HG02571 (cell line): ENCODE measurements at regions not wholly inside any gene's neighbourhood (a gene's known extent, or its start where the extent isn't known, plus 50 kb on each side); places are given as distances from the start of the nearest gene placed in this dataset.

Experiments used
- ATAC-seq: cut with Tn5 transposase; IDR thresholded peaks from one replicate; pipeline ENCODE4 v1.9.1; 2021; ENCODE audit warnings: mild to moderate bottlenecking, moderate library complexity; ENCODE audit not compliant: unreplicated experiment

DNA sequence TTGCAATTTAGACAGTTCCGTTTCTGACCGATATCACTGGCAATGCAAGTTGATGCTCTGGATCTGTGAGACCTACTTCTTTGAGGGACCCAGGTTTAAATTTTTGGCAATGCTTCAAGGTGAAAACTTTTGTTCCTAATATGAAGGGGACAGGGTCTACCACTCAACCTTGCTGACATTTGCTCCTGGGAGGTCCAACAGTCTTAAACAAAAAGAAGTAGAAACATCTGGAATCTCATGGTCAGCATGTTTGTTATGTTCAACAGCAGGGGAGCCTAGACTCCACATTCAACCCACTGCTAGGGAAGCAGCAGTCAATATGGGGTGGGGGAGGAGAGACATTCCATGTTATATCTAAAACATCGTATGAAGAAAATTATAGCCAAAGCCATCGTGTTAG lies 196.4 kb downstream of the SIM1 start:
- ATAC-seq = no peak

DNA sequence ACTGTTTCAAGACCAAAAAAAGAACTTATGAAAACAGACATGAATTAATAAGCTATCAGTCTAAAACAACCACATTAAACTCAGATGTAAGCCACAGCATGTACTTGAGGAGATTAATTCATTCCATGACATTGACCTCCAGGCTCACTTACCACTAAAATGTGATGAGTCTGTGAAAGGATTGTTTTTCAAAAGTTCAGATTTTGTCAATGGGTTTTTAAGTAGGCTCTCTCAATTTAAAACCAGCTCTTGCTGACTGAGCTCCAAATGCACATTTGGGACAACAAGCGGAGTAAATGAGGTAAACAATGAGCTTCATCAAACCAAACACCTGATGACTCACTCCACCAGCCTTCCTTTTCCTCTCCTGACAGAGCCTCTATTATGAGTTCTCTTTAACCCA lies 197.0 kb downstream of the SIM1 start:
- ATAC-seq = no peak

DNA sequence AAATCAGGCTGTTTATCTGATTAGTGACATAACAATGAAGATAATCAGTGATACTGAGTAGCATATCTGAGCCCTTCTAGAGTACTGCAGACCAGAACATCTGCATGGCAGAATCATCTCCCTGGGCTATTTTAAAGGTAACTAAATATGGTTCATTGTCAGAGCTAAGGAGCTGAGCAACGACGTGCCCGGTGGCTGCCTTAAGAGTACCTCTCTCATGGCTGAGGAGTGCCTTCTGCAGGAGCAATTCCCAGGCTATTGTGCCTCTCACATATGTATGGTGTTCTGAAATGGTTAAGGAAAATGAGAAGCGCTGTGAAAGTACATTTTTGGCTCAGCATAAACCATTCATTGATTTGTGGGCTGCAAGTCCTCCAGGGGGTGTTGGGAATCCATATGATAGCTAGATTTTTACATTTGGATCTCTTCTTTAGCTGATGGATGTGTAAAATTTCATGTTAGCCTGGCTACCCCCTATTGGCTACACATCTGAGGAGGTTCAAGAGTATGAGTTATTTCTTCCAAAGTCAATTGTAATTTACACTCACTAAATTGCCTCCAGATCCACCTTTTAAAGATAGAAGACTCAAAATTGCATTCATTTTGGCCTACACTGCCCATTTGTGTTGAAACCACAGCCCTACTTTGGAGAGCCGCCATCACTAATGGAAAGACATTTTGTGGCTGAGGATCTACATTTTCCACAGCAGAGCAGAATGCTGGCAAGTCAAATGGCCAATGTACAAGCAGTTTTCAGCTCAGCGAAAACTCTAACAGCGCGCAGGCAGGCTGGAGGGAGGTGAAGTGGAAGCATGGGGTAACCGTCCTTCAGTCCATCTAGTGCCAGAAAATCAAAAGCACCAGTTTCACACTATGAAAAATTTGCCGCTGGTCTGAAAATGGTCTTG lies 198.0 kb downstream of the SIM1 start:
- no peak for ATAC-seq

DNA sequence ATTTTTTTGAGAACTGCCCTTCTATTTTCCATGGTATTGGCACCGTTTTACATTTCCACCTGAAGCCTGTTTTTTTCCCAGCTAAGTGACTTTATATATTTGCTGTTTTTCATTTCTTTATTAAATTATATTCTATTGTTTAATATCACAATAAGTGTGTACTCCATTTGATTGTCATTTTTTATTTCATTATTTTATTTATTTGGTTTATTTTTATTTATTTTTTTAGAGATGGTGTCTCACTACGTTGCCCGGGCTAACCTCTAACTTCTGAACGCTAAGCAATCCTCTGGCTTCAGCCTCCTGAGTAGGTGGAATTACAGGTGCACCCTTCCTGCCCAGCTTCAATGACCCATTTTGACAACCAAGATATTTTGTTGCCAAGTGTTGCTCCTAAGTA lies 202.6 kb downstream of the SIM1 start:
- no peak for ATAC-seq

DNA sequence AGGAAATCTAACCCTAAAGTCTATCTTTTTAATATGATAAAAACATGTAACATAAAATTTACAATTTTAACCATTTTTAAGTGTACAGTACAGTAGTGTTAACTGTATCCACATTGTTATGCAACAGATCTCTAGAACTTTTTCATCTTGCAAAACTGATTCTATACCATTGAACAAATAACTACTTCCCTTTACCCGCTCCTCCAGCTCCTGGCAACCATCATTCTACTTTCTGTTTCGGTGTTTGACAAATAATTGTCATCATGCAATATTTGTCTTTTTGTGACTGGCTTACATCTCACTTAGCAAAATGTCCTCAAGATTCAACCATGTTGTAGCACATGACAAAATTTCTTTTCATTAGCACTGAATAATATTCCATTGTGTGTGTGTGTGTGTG lies 203.2 kb downstream of the SIM1 start:
- no peak for ATAC-seq

DNA sequence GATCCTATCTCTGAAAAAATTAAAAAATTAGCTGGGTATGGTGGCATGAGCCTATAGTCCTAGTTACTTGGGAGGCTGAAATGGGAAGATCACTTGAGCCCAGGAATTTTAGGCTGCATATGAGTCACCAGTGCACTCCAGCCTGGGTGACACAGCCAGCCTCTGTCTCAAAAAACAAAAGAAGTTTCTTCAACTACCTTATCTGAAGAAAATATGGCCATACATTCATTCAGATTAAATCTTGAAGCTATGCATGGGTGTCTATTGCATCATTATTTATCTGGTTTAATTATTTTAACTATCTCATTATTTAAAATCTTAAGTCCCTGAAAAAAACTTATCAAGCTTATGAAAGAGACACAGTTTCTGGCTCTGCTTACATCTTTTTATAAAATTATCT lies 204.1 kb downstream of the SIM1 start:
- no peak for ATAC-seq

GRCh38 chr6:100259865-100260264 lies 204.9 kb downstream of the SIM1 start:
- ATAC-seq = no peak

DNA sequence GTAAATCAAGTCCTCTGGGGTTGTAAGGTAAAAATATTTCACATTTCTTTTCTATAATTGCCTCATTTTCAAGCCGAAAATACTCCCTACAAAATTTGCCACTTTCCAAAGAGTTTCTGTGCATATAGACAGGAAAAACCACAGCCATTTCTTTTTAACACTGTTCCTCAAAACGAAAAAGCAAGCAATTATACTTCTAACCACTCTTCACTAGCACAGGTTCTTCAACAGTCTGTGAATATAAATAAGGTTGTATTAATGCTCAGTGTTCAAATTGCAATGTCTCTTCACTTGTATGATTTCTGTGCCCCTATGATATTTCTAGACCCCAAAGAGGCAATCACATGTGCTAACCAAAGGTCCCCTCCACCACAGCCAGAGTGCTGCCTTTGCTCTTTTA lies 206.0 kb downstream of the SIM1 start:
- no peak for ATAC-seq

DNA sequence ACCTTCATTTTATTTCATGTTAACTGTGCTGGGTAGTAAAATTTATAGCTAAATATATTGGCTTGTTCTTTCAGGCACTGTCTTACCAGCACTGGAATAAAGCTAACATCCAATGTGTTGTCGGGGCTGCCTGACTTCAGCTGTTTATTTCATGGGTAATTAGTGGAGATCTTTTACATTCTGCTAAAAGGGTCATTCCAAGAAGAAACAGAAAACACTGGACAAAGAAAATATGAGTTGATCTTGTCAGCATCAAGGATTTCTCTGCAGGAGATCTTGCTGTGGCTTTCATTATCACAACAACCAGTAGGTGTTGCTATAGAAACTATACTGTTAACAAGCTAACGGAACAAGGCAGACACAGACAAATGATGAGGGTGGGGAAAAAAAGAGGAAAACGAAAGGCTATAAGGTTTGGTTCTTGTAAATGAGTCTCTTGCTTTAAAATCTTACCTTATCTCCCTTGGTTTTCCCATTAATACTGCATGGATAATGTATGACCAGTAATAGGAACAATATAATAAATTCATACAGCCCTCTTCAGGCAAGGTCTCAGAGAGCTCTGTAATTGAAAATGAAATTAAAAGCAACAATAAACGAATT lies 206.8 kb downstream of the SIM1 start:
- peak; percentile 91 for ATAC-seq

GRCh38 chr6:100255701-100256100 lies 209.0 kb downstream of the SIM1 start:
- no peak for ATAC-seq

- no peak for ATAC-seq
Measured at GRCh38 chr6:100247123-100247522, 217.6 kb downstream of the SIM1 start.

DNA sequence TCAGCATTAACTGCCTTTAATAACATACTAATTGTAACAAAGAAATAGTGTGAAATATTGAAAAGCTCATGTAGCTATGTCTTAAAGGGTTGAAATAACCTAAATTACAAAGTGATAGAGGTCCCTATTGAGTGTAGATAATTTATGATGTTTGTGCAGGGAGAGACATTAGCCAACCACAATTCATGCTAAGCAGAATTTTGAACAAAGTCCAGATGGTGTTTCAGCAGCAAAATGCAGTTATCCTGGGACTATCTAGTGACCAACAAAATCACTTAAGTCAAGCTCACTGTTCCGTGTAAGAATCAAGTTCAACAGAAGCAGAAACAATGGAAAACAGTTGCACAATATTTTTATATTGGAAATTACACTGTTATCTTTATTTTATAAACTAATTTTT lies 218.5 kb downstream of the SIM1 start:
- ATAC-seq = no peak

- ATAC-seq = no peak
Measured at GRCh38 chr6:100240798-100241197, 223.9 kb downstream of the SIM1 start.

- ATAC-seq = no peak
Measured at GRCh38 chr6:100237821-100238220, 226.9 kb downstream of the SIM1 start.

GRCh38 chr6:100236389-100236788 lies 228.3 kb downstream of the SIM1 start:
- no peak for ATAC-seq

DNA sequence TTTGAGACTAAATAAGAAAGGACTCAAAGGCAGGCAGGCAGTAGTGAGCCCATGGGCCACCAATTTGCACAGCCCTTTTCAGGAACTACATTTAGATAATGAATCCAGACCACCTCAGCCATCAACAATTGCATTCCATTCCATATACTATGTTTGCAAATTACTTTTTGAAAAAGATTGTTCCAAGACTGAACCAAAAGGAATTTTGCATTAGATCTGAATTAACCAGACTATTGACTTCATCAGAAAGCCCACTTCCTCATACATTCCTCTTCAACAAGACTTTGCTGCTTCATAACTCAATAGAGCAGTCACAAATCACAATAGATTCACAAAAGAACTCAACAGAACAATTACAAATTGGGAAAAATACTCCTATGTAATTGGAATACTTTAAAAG lies 229.1 kb downstream of the SIM1 start:
- ATAC-seq = no peak

- no peak for ATAC-seq
Measured at GRCh38 chr6:100234625-100235024, 230.1 kb downstream of the SIM1 start.

GRCh38 chr6:100232781-100233573 lies 231.7 kb downstream of the SIM1 start:
- no peak for ATAC-seq

DNA sequence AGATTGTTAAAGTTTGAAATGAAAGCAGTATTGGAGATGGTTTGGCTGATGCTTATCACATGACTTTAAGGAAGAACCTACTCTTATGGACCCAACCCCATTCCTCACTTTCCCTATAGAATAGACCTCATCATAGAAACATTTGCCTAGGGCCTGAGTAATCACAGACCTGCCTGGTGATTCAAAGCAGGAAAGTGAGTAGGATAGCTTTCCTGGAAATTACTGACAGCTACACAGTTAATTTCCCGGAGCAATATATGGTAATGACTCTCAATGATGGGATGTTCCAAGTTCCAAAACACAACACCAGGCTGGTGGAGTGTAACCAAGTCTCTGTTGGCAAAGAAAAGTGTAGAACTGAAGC lies 233.8 kb downstream of the SIM1 start:
- ATAC-seq = no peak

DNA sequence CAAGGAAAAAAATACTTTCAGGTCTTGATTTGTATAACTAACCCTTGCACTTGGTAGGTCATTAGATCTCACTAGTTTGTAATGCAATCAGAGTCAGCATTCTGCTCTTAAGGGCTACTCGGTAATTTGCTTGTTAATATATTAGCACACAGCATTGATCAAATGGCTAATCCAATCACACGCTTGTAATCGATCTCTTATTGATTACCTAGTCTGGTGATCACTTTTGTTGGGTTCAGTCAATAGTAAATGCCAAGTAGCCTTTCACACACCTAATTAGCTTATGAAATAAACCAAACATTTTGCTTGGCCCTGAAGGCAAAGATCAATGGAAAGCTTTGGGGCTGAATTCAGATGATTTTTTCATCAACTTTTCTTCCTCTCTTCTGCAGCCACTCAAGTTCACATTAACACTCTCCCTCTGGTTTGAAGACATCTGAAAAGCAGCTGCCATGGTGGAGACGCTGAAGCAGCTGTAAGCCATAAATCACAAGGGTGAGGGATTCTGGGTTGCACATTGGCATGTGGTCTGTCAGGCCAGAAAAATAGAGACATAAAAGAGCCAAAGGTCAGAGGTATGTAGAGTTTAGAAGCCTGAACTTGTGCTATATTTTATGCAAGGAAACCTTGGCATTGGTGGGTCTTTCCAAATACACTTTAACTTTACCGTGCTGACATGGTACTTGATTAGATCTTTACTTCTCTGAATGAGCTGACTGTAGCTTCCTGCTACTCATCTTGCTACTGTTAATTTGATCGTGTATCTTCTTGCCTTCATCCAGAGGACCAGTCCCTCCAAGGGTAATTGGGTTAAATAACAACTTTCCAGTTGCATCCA lies 234.4 kb downstream of the SIM1 start:
- ATAC-seq = no peak

- no peak for ATAC-seq
Measured at GRCh38 chr6:100229512-100229911, 235.2 kb downstream of the SIM1 start.
